ENCODE measurements at regions not wholly inside any gene's neighbourhood (a gene's known extent, or its start where the extent isn't known, plus 50 kb on each side); places are given as distances from the start of the nearest gene placed in this dataset.

DNA sequence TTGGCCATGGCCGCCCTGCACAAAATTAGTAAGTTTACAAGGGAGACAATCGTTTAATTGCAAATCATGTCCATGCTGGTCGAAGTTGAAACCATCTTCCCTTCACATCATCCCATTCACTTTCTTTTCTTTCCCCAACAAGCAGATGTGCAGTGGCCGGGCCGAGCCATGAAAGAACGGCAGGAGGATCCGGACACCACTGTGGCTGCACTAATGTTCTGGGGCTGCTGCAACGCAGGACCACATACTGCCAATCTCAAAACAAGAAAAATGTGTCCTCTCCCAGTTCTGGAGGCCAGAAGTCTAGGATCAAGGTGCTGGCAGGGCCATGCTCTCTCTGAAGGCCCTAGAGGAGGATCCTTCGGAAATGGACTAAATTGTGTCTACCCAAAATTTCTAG lies 227.4 kb upstream of the MYT1L start:
- TF ChIP-seq POLR2A (IDR thresholded peaks at IDR 0.05; ENCODE audit: low read depth, low read length) (no peak), CEBPB (IDR thresholded peaks at IDR 0.05; ENCODE audit: low read depth, low read length) (no peak), RCOR1 (IDR thresholded peaks at IDR 0.05; ENCODE audit: insufficient replicate concordance, low read length) (no peak), SMC3 (IDR thresholded peaks at IDR 0.05; ENCODE audit: low read depth, low read length) (no peak), RFX5 (IDR thresholded peaks at IDR 0.05; ENCODE audit: low read depth, low read length) (no peak)
- TF ChIP-seq, protein P1, sequence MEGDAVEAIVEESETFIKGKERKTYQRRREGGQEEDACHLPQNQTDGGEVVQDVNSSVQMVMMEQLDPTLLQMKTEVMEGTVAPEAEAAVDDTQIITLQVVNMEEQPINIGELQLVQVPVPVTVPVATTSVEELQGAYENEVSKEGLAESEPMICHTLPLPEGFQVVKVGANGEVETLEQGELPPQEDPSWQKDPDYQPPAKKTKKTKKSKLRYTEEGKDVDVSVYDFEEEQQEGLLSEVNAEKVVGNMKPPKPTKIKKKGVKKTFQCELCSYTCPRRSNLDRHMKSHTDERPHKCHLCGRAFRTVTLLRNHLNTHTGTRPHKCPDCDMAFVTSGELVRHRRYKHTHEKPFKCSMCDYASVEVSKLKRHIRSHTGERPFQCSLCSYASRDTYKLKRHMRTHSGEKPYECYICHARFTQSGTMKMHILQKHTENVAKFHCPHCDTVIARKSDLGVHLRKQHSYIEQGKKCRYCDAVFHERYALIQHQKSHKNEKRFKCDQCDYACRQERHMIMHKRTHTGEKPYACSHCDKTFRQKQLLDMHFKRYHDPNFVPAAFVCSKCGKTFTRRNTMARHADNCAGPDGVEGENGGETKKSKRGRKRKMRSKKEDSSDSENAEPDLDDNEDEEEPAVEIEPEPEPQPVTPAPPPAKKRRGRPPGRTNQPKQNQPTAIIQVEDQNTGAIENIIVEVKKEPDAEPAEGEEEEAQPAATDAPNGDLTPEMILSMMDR (conservative IDR thresholded peaks at IDR 0.05; ENCODE audit: low read depth, low read length): no peak
